ENCODE measurements at regions not wholly inside any gene's neighbourhood (a gene's known extent, or its start where the extent isn't known, plus 50 kb on each side); places are given as distances from the start of the nearest gene placed in this dataset.
A peak's percentile ranks its signal among the peaks of the same experiment; 100 is the strongest.

GRCh38 chr18:44589693-44590355 lies 90.9 kb upstream of the SETBP1 start:
- intact Hi-C loops (cut with micrococcal nuclease) = loop anchor here (2.0 to 10.0 kb wide), 3 partner anchors 21 to 575 kb away; no protein-coding TSS in a partner anchor
- H3K4me3 Mint-ChIP-seq (ENCODE audit: unreplicated experiment) = no peak overlapping the region
- peak; percentile 78 for DNase-seq (ENCODE audit: unreplicated experiment)

GRCh38 chr18:44590956-44591670 lies 89.6 kb upstream of the SETBP1 start:
- TF ChIP-seq CTCF (IDR thresholded peaks at IDR 0.05; ENCODE audit: unreplicated experiment) = no peak
- H3K27me3 Mint-ChIP-seq (ENCODE audit: insufficient read depth, unreplicated experiment) = no peaks in the 10 kb centered on the region
- BruUV-seq (replicated peaks) = no TSS peak
- ChIA-PET CTCF (no interaction called here), POLR2A (interaction anchor here (2.1 kb wide), 1 partner anchor 11 kb away, joined by 11 read pairs; no protein-coding TSS in a partner anchor)
- H3K4me3 Mint-ChIP-seq (ENCODE audit: unreplicated experiment) = no peak overlapping the region
- H3K4me1 Mint-ChIP-seq (ENCODE audit: insufficient read depth, unreplicated experiment) = peaks cover 46% of the 10 kb centered on the region
- H3K27ac Mint-ChIP-seq (ENCODE audit: low read depth, unreplicated experiment) = no peak overlapping the region
- H3K9me3 Mint-ChIP-seq (ENCODE audit: unreplicated experiment) = no peaks in the 10 kb centered on the region
- H3K36me3 Mint-ChIP-seq (ENCODE audit: insufficient read depth, unreplicated experiment) = no peaks in the 10 kb centered on the region
- intact Hi-C loops (cut with micrococcal nuclease) = loop anchor here (10.0 kb wide), 2 partner anchors 64 to 574 kb away; no protein-coding TSS in a partner anchor
- no peak for DNase-seq (ENCODE audit: unreplicated experiment)

More at GRCh38 chr18:44589693-44590355, 90.9 kb upstream of the SETBP1 start:
- POLR2A ChIA-PET = interaction anchor here (1.0 to 2.7 kb wide), 5 partner anchors 9 to 22 kb away, joined by 3 to 15 read pairs (median 6); no protein-coding TSS in a partner anchor
- no TSS peak for BruUV-seq (replicated peaks)
- H3K27ac Mint-ChIP-seq (ENCODE audit: low read depth, unreplicated experiment) = peak overlapping the region; percentile 69
- no peaks in the 10 kb centered on the region for H3K36me3 Mint-ChIP-seq (ENCODE audit: insufficient read depth, unreplicated experiment)
- no peak for TF ChIP-seq CTCF (IDR thresholded peaks at IDR 0.05; ENCODE audit: unreplicated experiment)
- H3K4me1 Mint-ChIP-seq (ENCODE audit: insufficient read depth, unreplicated experiment) = peaks cover 40% of the 10 kb centered on the region
- CTCF ChIA-PET = interaction anchor here (0.6 to 0.9 kb wide), 4 partner anchors 11 to 924 kb away, joined by 3 to 6 read pairs (median 4); no protein-coding TSS in a partner anchor
- H3K27me3 Mint-ChIP-seq (ENCODE audit: insufficient read depth, unreplicated experiment) = no peaks in the 10 kb centered on the region
- H3K9me3 Mint-ChIP-seq (ENCODE audit: unreplicated experiment) = no peaks in the 10 kb centered on the region

GRCh38 chr18:44592639-44593038 lies 88.0 kb upstream of the SETBP1 start:
- Mint-ChIP-seq H3K4me1 (ENCODE audit: insufficient read depth, unreplicated experiment) (peaks cover 50% of the 10 kb centered on the region), H3K27ac (ENCODE audit: low read depth, unreplicated experiment) (peak overlapping the region; percentile 52), H3K4me3 (ENCODE audit: unreplicated experiment) (no peak overlapping the region), H3K9me3 (ENCODE audit: unreplicated experiment) (no peaks in the 10 kb centered on the region), H3K36me3 (ENCODE audit: insufficient read depth, unreplicated experiment) (no peaks in the 10 kb centered on the region), H3K27me3 (ENCODE audit: insufficient read depth, unreplicated experiment) (no peaks in the 10 kb centered on the region)
- no TSS peak for BruUV-seq (replicated peaks)
- CTCF ChIA-PET = interaction anchor here (0.7 to 1.1 kb wide), 3 partner anchors 14 to 1890 kb away, joined by 3 read pairs; no protein-coding TSS in a partner anchor
- peak; percentile 38 for DNase-seq (ENCODE audit: unreplicated experiment)
- no peak for TF ChIP-seq CTCF (IDR thresholded peaks at IDR 0.05; ENCODE audit: unreplicated experiment)
- POLR2A ChIA-PET = interaction anchor here (0.7 to 1.0 kb wide), 5 partner anchors 10 to 994 kb away, joined by 3 to 4 read pairs (median 3); no protein-coding TSS in a partner anchor
- intact Hi-C loops (cut with micrococcal nuclease) = loop anchor here (10.0 kb wide), 2 partner anchors 62 to 572 kb away; no protein-coding TSS in a partner anchor
